CD4-positive, alpha-beta T cell treated with Interleukin-4 for 1 hour (primary cell): ENCODE measurements at regions not wholly inside any gene's neighbourhood (a gene's known extent, or its start where the extent isn't known, plus 50 kb on each side); places are given as distances from the start of the nearest gene placed in this dataset.
"Not testable (repeated sequence)": the region's sequence is repeated elsewhere in the genome, so short reads cannot be mapped to it uniquely, and the experiment has no call there.

Source experiments
- DNase-seq, 2 donors: peaks; one replicate each; pipeline ENCODE4 v3.0.0-alpha.2; 2020 to 2022

DNA sequence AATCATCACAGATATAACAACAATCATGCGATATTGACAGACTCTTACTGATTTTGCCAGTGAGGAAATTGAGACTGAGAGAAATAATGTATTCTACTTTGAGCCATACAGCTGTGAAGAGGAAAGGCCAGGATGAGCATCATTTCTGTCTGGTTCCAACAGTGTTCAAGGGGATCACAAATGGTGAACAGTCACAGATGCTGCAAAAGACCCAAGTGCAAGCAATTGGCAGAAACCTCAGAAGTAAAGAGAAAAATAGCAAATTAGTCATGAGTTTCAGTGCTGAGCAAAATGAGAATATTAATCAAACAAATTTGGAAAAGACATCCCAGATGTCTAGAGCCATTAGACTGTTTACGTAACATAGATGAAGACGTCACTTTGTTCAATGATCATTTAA, 114.1 kb downstream of the RAB38 start:
- DNase-seq = no peak

DNA sequence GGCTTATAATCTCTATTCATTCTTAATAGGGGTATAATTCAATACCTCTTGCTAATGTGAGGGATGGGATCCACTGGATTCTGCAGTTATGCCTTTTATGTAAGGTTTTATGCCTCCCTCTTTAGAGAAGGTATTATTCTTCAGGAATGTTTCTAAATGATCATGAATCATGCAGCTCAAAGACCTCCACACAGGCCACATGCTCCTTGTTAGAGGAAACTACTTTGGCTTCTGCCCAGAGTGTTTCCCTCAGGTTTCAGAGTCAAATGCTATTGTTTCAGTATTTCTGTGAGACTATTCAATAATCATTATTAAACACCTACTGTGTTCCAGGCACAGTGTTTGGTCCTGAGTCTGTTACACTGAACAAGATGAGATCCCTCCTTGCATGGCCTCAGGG, 115.9 kb downstream of the RAB38 start:
- DNase-seq = no peak

DNA sequence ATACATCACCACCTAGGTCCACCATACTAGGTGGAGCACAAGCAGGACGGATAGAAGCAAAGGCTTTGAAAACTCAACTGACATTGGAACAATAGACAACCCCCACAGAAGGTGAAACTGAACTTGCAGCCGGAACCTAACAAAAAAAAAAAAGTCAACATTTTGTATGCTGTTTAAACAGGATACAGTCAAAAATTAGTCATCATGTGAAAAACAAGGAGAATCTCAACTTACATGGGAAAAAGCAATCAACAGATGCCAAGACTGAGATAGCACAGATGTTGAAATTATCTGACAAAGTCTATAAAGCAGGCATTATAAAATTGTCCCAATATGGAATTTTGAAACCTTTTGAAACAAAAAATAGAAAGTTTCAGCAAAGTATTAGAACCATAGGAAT, 123.8 kb downstream of the RAB38 start:
- no peak for DNase-seq

DNA sequence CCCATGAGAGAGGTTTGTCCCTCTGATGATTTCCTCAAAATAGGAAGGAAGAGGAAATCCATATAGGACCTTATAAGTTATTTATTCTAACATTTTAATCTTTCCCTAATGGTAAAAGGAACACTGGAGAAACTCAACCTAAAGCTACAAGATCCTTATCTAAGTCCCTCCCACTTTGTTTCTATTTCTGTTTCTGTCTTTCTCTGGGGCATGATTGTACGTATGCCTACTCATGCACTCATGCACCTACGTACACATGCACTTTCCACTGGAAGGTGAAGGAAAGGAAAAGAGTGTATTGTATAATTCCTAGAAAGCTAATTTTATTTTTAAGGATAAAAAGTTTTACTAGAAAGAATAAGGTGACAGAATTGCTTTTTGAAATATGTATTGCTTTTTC, 125.0 kb downstream of the RAB38 start:
- no peak for DNase-seq

DNA sequence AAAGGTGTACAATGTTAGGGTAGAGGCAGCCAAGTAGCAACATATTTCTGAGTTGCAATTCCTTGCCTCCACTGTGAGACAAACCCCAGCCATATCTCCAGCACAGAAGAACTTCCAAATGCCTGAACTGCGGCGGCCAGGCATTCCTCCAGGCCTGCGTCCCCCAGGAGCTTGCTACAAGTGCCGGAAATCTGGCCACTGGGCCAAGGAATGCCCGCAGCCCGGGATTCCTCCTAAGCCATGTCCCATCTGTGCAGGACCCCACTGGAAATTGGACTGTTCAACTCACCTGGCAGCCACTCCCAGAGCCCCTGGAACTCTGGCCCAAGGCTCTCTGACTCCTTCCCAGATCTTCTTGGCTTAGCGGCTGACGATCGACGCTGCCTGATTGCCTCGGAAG, 130.0 kb downstream of the RAB38 start:
- not testable (repeated sequence) for DNase-seq

DNA sequence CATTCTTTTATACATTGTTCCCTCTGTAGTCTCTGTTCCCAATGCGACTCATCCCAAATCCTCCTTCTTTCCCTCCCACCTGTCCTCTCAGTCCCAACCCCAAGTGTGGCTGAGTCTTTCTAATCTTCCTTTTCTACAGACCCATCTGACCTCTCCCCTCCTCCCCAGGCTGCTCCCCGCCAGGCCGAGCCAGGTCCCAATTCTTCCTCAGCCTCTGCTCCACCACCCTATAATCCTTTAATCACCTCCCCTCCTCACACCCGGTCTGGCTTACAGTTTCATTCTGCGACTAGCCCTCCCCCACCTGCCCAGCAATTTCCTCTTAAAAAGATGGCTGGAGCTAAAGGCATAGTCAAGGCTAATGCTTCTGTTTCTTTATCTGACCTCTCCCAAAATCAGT, 130.6 kb downstream of the RAB38 start:
- DNase-seq = not testable (repeated sequence)

DNA sequence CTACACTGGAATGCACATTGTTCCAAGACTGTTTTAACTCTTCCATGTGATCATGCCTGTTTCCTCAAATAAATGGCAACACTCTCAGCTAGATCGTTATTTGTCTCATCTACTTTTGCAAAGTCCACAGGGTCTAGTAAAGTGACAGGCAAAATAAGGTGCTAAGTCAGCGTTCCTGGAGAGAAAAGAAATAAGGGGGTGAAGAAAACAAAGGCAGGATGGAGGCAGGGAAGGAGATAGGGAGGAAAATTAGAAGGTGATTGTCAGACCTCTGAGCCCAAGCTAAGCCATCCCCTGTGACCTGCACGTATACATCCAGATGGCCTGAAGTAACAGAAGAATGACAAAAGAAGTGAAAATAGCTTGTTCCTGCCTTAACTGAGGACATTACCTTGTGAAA, 132.1 kb downstream of the RAB38 start:
- no peak for DNase-seq

DNA sequence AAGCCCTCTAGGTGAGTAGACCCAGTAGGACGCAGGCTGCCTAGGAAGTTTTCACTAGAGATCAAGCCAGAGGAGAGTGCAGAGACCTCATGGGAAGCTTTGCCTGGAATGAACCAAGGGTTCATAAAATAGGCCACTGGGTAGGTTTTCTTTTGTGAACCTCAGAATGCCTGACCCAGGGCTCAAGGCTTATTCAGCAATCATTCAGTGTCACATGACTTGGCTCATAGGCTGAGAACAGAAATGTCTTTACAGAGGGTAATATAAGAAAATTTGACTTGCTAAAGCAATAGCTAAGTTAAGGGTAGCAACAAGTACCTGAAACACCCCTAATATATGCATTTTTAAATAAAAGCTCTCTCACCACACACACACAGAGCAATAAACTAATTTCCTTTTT, 132.6 kb downstream of the RAB38 start:
- DNase-seq = no peak

DNA sequence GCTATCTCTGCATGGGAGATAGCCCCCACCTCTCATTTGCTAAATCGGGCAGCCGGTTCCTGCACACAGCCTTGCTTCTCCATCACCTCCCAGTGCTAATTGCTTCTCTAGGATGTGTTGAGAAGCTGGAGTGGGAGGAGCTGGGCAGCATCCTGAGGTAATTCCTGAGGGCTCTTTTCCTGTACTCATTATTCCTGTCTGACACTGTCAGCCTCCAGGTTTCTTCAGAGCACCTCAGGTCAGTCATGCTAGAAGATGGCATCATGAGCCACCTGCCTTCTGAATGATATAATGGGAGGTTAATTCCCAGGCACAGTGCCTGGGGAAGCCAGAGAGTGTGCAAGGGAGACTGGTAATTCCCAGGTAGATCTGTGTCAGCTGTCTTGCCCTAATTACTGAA, 133.0 kb downstream of the RAB38 start:
- no peak for DNase-seq

DNA sequence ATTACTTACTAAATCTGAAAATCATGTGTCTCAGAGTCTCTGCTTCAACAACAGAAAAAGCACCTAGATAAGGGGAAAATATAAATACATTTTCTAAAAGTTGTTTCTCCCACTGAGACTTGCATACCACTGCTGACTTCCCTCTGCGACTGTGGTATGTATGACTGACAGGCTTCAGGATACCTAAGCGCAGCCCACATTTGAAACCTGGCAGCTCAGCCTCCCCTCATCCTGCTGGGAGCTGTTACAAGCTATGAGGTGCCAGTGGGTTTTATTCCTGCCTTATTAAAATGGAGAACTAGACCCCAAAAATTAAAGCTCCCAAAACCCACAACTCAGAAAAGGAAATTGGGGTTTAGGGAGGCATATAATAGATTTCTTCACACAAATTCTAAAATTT, 133.6 kb downstream of the RAB38 start:
- DNase-seq = no peak

DNA sequence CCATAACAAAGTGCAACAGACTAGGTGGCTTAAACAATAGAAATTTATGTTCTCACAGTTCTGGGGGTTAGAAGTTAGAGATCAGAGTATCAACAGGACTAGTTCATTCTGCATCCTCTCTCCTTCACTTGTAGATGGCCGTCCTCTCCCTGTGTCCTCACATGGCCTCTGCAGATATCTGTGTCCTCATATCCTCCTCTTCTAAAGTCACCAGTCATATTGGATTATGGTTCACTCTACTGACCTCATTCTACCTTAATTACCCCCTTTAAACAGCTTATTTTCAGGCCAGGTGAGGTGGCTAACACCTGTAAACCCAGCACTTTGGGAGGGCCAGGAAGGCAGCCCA, 135.1 kb downstream of the RAB38 start:
- DNase-seq = no peak

DNA sequence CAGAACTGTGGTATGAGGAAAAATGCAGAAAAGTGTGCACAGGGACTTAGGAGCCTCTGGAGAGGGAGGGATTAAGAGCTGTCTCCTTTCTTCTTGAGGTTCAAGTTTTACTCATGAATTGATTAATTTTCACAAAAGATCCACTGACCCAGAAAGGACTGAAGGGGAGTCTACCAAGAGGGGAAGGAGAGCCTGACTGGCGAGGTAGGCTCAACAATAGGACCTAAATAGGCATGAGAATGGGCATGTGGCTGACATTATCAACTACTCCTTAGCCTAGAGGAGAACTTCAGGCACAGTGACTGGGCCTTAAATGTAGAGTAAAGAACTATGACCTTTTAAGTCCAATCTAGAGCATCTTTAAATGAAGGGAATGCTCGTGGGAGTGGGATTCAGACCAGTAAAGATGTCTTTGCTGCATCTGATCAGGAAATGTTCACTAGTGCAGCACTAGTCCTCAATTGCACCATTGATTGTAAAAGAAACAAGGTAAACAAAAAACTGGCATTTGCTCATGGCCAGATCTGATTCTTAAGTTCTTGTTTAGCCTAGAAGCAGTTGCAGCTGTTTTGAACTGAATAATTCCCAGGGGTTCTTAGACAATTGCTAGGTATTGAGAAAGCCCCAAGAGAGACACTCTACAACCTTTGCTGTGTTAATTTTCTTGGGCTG, 135.6 kb downstream of the RAB38 start:
- DNase-seq = no peak

DNA sequence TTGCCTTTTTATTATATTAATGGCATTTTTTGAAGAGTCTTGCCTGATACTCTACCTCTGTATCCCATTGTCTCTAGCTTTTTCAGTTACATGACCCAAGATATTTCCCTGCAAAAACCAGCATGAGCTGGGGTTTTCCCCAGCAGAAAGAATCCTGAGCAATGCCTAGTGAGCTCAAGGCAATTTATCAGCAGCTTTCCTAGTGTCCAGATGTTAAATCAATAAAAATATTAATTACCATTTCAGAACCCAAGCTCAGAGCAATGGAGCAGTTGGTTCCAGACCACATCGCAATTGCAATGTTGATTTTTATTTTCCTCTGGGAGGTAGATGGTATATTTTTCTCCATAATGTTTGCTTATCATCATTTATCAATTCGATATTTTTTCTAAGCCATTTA, 137.2 kb downstream of the RAB38 start:
- no peak for DNase-seq

DNA sequence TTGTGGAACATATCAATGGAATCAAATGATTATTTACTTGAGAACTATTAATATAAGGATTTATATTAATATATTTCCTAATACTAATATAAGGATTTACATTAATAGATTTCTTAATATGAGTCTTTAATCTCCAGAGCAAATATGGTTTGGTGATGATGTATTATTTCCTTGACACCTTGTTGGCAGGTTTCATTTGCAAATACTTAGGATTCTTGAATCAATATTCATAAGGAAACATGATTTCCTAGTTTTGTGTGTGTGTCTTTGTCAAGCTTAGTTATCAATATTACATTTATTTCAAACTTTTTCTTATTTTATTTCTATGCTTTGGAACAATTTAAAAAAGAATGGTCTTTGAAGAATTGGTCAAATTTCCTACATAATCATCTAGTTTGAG, 138.5 kb downstream of the RAB38 start:
- no peak for DNase-seq

DNA sequence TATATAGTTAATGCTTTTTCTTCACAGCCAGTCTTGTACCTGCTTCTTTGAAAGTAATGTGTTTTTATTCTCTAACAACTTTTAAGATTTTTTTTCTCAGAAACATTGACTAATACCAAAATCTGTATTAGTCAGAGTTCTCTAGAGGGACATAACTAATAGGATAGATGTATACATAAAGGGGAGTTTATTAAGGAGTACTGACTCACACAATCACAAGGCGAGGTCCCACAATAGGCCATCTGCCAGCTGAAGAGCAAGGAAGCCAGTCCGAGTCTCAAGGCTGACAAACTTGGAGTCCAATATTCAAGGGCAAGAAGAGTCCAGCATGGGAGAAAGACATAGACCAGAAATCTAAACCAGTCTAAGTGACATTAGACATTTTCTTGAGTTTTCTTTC, 140.0 kb downstream of the RAB38 start:
- DNase-seq = no peak

DNA sequence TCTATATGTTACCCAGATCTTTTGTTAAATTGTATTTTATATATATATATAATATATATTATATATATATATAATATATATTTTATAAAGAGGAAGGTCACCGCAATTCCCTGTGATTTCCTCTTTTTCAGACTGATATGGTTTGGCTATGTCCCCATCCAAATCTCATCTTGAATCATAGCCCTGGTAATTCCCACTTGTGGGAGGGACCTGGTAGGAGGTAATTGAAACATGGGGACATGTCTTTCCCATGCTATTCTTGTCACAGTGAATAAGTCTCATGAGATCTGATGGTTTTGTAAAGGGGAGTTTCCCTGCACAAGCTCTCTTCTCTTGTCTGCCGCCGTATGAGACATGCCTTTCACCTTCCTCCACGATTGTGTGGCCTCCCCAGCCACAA, 157.6 kb downstream of the RAB38 start:
- no peak for DNase-seq

DNA sequence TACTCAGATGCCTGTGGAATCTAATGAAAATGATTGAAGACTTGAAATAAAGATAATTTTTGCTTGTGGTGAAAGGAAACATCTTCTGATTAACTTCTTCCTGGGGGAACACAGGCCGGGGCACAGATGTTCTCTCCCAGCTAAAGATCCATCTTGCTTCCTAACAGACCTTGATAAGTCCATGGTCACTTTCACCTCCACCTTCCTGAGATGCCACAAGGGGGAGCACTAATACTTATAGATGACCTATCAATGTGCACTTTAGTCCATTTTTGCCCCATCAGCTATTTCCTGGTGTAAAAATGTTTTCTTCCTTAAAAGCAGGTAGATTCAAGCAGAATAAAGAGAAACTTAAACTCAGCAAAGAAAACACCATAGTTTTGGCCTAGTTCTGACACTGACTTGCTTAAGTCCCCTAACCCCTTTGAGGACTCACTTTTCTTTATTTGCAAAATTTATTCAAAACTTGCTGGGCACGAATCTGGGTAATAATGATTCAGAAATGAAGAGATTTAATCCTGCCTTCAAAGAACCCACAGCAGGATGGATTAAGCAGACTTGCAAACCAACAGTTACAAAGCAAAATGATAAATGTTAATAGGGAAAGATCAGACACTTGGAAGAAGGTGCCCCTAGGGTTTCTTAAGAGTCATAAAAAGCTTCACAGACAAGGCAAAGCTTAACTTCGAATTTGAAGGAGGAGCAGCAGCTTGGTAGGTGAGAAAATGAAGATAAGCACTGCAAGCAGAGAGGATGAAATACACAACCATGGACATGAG, 158.7 kb downstream of the RAB38 start:
- DNase-seq = peak; percentile 54 to 69

DNA sequence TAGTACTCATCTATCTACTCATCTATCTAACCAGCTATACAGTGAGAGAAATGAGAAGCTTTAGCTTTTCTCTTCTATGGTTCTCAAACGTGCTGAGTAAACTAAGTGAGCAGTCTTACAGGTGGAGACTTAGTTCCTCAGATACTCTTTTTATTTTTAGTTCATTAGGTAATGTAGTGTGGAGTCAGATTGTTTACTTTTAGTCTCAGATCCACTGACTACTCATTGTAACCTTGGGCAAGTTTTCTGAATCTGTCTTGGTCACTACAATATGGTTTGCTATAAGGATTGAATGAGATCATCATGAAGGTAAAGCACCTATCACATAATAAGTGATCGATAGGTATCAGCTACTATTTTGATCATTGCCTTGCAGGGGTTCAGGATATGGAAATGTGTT, 160.1 kb downstream of the RAB38 start:
- no peak for DNase-seq

DNA sequence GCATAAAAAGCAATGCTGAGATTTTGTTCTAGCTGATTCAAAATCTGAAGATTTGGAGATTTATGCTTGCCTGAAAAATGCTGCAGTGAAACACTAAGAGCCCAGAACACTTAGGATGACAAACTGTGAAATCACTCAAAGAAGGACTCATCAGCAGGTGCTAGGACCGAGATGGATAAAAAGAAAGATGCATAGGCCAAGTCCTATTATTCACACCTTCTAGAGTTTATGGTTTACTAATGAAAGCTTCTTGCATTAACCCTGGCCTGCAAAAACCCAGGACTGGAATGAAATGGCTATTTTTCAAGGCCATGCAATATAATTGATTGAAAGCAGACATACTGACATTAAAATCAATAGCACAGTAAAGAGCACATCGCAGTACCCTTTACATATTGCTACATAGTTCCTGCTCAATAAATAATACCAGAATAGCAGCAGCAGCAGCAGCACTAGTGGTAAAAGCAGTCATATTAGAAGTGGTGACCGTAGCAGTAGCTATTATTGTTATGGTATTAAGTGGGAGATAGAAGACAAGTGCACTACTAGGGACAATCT, 161.7 kb downstream of the RAB38 start:
- DNase-seq = no peak

DNA sequence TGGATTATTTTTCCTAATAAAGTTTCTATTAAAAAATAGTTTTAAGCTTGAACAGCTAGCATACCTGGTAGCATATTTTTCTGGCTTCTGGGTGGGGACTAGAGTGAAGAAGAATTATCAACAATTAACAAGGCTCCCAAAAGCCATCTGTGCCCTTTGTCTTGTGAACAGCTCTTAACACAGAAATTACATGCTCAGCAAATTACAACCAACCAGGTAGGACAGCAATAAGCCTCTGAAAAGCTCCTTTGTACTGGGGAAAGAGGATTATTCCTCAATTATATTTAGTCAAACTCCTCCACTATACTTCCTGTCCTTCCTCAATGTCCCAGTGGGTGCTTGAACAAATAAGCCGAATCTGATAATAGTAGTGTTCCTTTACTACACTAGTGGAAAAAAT, 162.8 kb downstream of the RAB38 start:
- DNase-seq = no peak

DNA sequence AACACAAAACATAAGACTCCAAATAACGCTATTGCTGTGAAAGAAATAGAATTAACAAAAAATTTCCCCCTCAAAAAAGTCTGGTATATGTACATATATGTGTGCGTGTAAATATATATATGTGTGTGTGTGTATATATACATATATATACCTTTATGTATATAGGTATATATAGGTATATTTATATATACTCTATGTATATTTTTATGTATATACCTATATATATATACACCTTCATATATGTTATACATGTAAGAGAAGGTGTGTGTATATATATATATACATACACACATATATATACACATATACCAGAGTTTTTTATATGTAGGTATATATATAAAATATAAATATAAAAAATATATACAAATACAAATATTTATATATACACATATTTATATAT, 199.2 kb downstream of the RAB38 start:
- DNase-seq = no peak

DNA sequence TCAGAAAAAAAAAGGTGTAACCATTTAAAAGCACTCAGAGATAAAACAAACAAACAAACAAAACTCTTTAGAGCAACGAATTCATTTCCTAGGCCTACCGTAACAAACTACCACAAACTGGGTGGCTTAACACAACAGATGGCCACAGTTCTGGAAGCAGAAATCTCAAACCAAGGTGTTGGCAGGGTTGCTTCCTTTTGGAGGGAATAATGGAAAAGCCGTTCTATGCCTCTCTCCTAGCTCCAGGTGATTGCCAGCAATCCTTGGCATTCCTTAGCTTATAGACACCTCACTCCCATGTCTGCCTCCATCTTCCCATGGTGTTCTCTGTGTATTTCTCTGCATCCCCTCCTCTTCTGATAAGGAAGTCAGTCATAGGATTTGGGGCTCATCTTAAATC, 200.4 kb downstream of the RAB38 start:
- DNase-seq = no peak

DNA sequence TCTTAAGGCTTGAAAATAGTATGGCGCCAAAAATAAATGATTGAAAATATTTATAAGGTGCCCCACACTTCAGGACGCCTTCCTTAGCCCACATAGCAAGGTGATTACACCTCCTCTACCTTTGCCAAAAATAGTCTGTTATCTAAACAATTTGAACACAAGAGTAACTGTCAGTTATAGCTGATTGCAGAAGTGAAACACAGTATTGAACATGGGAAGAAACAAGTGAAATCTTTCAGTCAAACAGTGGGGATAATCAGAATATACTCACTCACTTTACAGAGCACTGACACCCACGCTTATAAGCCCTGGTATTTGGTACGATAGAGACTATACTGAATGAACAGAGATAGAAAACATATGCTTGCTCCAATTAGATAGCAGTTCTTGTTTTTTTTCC, 203.1 kb downstream of the RAB38 start:
- no peak for DNase-seq

DNA sequence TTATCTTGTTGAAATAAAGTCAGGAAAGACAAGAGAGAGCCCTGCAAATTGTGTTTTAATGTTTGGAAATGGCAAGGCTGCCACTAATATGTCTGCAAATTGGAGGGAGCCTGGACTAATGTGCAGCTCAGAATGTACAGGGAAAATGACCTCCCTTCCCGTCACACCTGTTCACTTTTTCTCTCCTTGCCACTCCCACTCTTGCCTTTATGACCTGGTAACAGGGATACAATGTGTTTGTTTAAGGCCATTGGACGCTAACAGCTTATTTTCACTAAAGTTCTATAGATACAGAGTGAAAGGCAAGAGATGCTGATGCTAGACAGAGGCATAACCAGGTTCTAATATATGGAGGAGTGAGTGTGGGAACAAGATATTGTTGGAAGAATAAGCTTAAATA, 203.9 kb downstream of the RAB38 start:
- no peak for DNase-seq

DNA sequence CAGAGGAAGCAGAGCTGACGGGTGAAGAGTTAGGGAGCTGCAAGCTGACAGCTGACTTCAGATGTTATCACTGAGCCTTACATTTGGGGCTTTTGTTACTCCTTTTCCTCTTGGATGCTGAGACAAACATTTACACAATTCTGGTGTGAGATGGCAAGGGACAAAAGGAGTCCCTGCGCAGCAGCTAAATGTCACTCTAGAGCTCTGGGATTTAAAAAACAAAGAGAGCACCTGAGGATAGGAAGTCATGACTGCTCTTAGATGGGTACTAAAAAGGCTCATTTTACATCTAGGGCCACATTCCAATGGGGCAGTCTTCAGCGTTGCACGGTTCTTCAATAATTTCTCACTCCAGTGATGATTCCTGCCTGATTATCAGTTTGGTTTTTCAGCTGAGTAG, 204.5 kb downstream of the RAB38 start:
- DNase-seq = no peak
